GM12878 (cell line): ENCODE measurements at regions not wholly inside any gene's neighbourhood (a gene's known extent, or its start where the extent isn't known, plus 50 kb on each side); places are given as distances from the start of the nearest gene placed in this dataset.

Source experiments
- ATAC-seq: fragments of 200-7000 bp; cut with Tn5 transposase; 3 replicates; pipeline ENCODE4 v1.9.1; 2020; ENCODE audit warnings: mild to moderate bottlenecking, moderate library complexity
- BruUV-seq: library from RNA; stranded (reverse); fragments of 400-500 nt; replicated peaks from 2 replicates; lab custom pipeline; 2021; lab: Mats Ljungman, UMichigan
- CTCF ChIA-PET: fragments of 300-600 bp; sonication (Branson Sonifier 250); formaldehyde crosslinking; extraction: SDS; loops from one replicate; lab custom pipeline; 2021; ENCODE audit warnings: inconsistent platforms; lab: Yijun Ruan, JAX
- POLR2A ChIA-PET: fragments of 350-600 bp; formaldehyde crosslinking; extraction: SDS; loops from one replicate; lab custom pipeline; 2021; ENCODE audit warnings: inconsistent platforms; lab: Charles Lee
- RAD21 ChIA-PET: fragments of 300-600 bp; sonication (Branson Sonifier 250); formaldehyde crosslinking; loops from one replicate; lab custom pipeline; 2023; ENCODE audit warnings: antibody characterized with exemption; ENCODE audit not compliant: unreplicated experiment; lab: Charles Lee
- SMC1A ChIA-PET: fragments of 300-600 bp; sonication (Branson Sonifier 250); formaldehyde crosslinking; loops from one replicate; lab custom pipeline; 2023; ENCODE audit not compliant: unreplicated experiment, uncharacterized antibody; lab: Charles Lee
- DNase-seq: peaks from one replicate; pipeline ENCODE4 v3.0.0-alpha.2; 2011; ENCODE audit warnings: low read depth, low spot score
- FAIRE-seq: peaks from 3 replicates; lab custom pipeline; 2011; peaks lifted over from hg19 to GRCh38; lab: Jason Lieb, UNC
- H2AFZ ChIP-seq: 2 replicates; pipeline ENCODE4 v1.6.0; 2011; ENCODE audit warnings: low read depth, low read length, control low read depth; ENCODE audit not compliant: control insufficient read depth
- H3K27ac ChIP-seq: 2 replicates; pipeline ENCODE4 v1.5.1; 2011; ENCODE audit warnings: control low read depth; ENCODE audit not compliant: control insufficient read depth, insufficient read depth
- H3K27me3 ChIP-seq, 2 experiments: replicated peaks in 1 of 2; 2 replicates each; pipeline versions ENCODE4 v1.6.0 to v1.6.1; 2011; ENCODE audit warnings: low read length in 1 of 2; ENCODE audit not compliant: control insufficient read depth in 2 of 2, insufficient read depth in 2 of 2
- H3K36me3 ChIP-seq, 2 experiments: 2 replicates each; pipeline ENCODE4 v1.5.1; 2011; ENCODE audit warnings: low read length in 1 of 2; ENCODE audit not compliant: control insufficient read depth in 2 of 2, insufficient read depth in 2 of 2
- H3K4me1 ChIP-seq: 2 replicates; pipeline ENCODE4 v1.6.1; 2011; ENCODE audit warnings: mild to moderate bottlenecking, low read length, moderate library complexity, mixed read lengths; ENCODE audit not compliant: control insufficient read depth, insufficient read depth
- H3K4me2 ChIP-seq: 2 replicates; pipeline ENCODE4 v1.6.0; 2011; ENCODE audit warnings: control low read depth; ENCODE audit not compliant: control insufficient read depth, insufficient read depth
- H3K4me3 ChIP-seq: fragments of 200-600 bp; sonication (generic); 2 replicates; pipeline ENCODE4 v1.5.1; 2016
- H3K79me2 ChIP-seq: 2 replicates; pipeline ENCODE4 v1.6.0; 2011; ENCODE audit warnings: low read length; ENCODE audit not compliant: control insufficient read depth, insufficient read depth
- H3K9ac ChIP-seq: 2 replicates; pipeline ENCODE4 v1.8.0; 2011; ENCODE audit warnings: low read length, control low read depth, mixed read lengths; ENCODE audit not compliant: control insufficient read depth, insufficient read depth
- H3K9me3 ChIP-seq: replicated peaks from 3 replicates; pipeline ENCODE4 v1.5.1; 2011; ENCODE audit warnings: mild to moderate bottlenecking, low read length; ENCODE audit not compliant: control insufficient read depth, insufficient read depth
- H4K20me1 ChIP-seq: 2 replicates; pipeline ENCODE4 v1.6.0; 2011; ENCODE audit not compliant: control insufficient read depth, insufficient read depth
- ATF7 ChIP-seq: fragments of 450-650 bp; IDR thresholded peaks from 2 replicates; pipeline ENCODE4 v1.6.1; 2016; ENCODE audit warnings: low read depth, mild to moderate bottlenecking
- CBX3 ChIP-seq: fragments of 200-600 bp; sonication (generic); IDR thresholded peaks from 2 replicates; pipeline ENCODE4 v1.6.1; 2016; ENCODE audit warnings: low read depth, borderline replicate concordance
- CEBPB ChIP-seq, 2 experiments: fragments of 150-350 bp in 1 of 2; IDR thresholded peaks; 2 replicates each; pipeline ENCODE4 v1.6.1; 2012 to 2014; ENCODE audit warnings: low read depth in 2 of 2, low read length in 2 of 2, borderline replicate concordance in 1 of 2, inconsistent platforms in 1 of 2
- GATAD2B ChIP-seq: fragments of 450-650 bp; conservative IDR thresholded peaks from 2 replicates; pipeline ENCODE4 v1.6.1; 2017; ENCODE audit warnings: low read depth, mild to moderate bottlenecking, moderate library complexity
- MEF2B ChIP-seq: fragments of 450-650 bp; IDR thresholded peaks from 2 replicates; pipeline ENCODE4 v1.6.1; 2018; ENCODE audit warnings: mild to moderate bottlenecking, moderate library complexity; ENCODE audit not compliant: partially characterized antibody, poor library complexity, severe bottlenecking
- NFXL1 ChIP-seq: fragments of 450-650 bp; IDR thresholded peaks from 2 replicates; pipeline ENCODE4 v1.6.1; 2017; ENCODE audit warnings: antibody characterized with exemption, mild to moderate bottlenecking, borderline replicate concordance
- POLR2AphosphoS5 ChIP-seq: IDR thresholded peaks from 2 replicates; pipeline ENCODE4 v1.6.1; 2011; ENCODE audit warnings: mild to moderate bottlenecking, low read length, inconsistent platforms
- SIX5 ChIP-seq: IDR thresholded peaks from 2 replicates; pipeline ENCODE4 v1.6.1; 2011; ENCODE audit warnings: mild to moderate bottlenecking, low read depth, low read length, moderate library complexity; ENCODE audit not compliant: severe bottlenecking
- SMARCA5 ChIP-seq: fragments of 450-650 bp; IDR thresholded peaks from 2 replicates; pipeline ENCODE4 v1.6.1; 2017; ENCODE audit warnings: mild to moderate bottlenecking
- WGBS: methylation state at CpG from one replicate; pipeline ENCODE4 v1.1.6; 2016; ENCODE audit warnings: low lambda C conversion rate; ENCODE audit not compliant: insufficient replicate concordance, insufficient coverage; ENCODE audit errors: missing lambda C conversion rate; 5-methylcytosine and 5-hydroxymethylcytosine counted together
- in situ Hi-C: fragments of 300-500 bp; cut with MboI; formaldehyde crosslinking; loops from 9 replicates; pipeline ENCODE4 v1.14.3; 2018; ENCODE audit warnings: mixed read lengths
- intact Hi-C: fragments of 100-400 bp; cut with micrococcal nuclease; formaldehyde crosslinking; loops from one replicate; pipeline ENCODE4 v1.14.2; 2022; ENCODE audit not compliant: unreplicated experiment

DNA sequence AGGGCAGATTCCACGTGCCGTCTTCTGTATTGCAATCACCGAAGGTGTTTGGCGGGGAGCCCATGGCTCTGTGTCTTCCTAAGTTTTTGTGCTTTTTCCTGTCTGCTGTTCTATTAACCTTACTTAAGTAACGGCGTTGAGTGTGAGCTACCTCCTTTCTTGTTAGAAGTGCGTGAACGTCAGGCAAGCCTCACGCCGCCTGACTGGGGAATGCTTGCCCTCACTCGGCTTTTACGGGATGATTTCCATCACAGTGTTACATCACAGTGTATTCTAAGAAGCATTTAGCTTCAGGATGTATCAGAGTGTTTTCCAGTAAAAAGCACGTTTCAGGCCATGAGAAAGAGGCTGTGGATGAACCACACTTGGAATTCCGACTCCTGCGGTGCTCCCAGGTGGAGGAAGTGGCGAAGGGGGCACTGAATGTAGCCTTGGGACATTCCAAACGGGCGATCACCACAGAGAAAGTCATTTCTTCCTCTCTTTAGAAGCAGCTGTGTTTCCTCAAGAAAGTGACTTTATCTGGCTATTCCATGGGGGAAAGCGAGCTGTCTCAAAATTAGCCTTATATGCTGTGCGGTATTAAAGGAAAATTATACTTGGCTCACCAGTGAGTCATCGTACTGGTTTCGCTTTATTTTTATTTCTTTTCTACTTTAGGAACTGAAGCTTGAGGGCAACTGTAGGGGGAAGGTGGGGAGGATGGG lies 290.7 kb downstream of the KLF6 start:
- POLR2A ChIA-PET: no interaction called here
- no peak for ATAC-seq
- no peak overlapping the region for H3K4me3 ChIP-seq
- H4K20me1 ChIP-seq: no peaks in the 10 kb centered on the region
- CTCF ChIA-PET: no interaction called here
- no TSS peak for BruUV-seq
- H3K4me1 ChIP-seq: no peaks in the 10 kb centered on the region
- H3K9ac ChIP-seq: no peak overlapping the region
- intact Hi-C loops (no loop called here), in situ Hi-C loops (no loop called here)
- SMC1A ChIA-PET: no interaction called here
- H3K27me3 ChIP-seq: no peaks in the 10 kb centered on the region
- H3K9me3 ChIP-seq: no peaks in the 10 kb centered on the region; the same call in 2 of the 3 replicates
- H3K79me2 ChIP-seq: no peaks in the 10 kb centered on the region
- no peak overlapping the region for H3K4me2 ChIP-seq
- RAD21 ChIA-PET: no interaction called here
- 67% methylated on average over 22 of the region's 22 CpGs for WGBS
- H3K27ac ChIP-seq: no peak overlapping the region
- H2AFZ ChIP-seq: no peak overlapping the region
- TF ChIP-seq SMARCA5: no peak
- TF ChIP-seq, all 136 proteins: peak for 0
- DNase-seq (no peak), FAIRE-seq (no peak)
- no peaks in the 10 kb centered on the region for H3K36me3 ChIP-seq

DNA sequence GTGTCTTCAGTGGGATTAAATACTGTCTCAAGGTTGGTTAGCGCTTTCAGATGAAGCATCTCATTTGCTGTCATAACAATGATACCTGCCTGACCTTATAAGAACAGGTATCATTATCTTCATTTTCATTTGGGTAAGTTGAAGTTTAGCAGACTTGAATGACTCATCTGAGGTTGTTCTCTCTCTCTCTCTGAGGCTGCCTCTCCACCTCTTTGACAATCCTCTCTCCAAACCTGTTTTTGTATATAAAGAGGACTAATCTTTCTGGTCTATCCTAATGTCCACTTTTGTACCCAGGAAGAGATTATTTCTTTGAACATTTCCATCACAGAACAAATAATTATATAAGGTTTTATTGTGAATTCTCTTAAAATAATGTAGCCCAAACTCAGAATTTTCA lies 291.4 kb downstream of the KLF6 start:
- BruUV-seq: no TSS peak
- intact Hi-C loops: no loop called here
- in situ Hi-C loops: no loop called here

More for the DNA sequence above, 291.4 kb downstream of the KLF6 start:
- RAD21 ChIA-PET: no interaction called here
- SMC1A ChIA-PET: interaction anchor here (0.6 kb wide), 1 partner anchor 832 kb away, joined by 3 read pairs; no protein-coding TSS in a partner anchor
- H3K9ac ChIP-seq: no peak overlapping the region
- H3K4me1 ChIP-seq: no peaks in the 10 kb centered on the region
- TF ChIP-seq POLR2AphosphoS5 (no peak), MEF2B (no peak), CEBPB (IDR thresholded peaks at IDR 0.05; ENCODE audit: borderline replicate concordance in 1 of 2, low read depth in 2 of 2, low read length in 2 of 2) (no peak), GATAD2B (no peak), NFXL1 (no peak), SIX5 (no peak), CBX3 (no peak), ATF7 (no peak)
- TF ChIP-seq, all 136 proteins: peak for 0
- Histone ChIP-seq H3K36me3 (no peaks in the 10 kb centered on the region), H3K4me2 (no peak overlapping the region), H3K79me2 (no peaks in the 10 kb centered on the region), H3K27me3 (no peaks in the 10 kb centered on the region), H3K4me3 (no peak overlapping the region), H3K9me3 (peaks cover 3% of the 10 kb centered on the region; the same call in 1 of the 3 replicates), H4K20me1 (no peaks in the 10 kb centered on the region), H3K27ac (no peak overlapping the region), H2AFZ (no peak overlapping the region)
- WGBS: 85% methylated on average over 1 of the region's 1 CpG
- ATAC-seq (no peak), FAIRE-seq (no peak), DNase-seq (no peak)
- ChIA-PET POLR2A (no interaction called here), CTCF (no interaction called here)
